RWPE1 (cell line): ENCODE measurements at regions not wholly inside any gene's neighbourhood (a gene's known extent, or its start where the extent isn't known, plus 50 kb on each side); places are given as distances from the start of the nearest gene placed in this dataset.
A peak's percentile ranks its signal among the peaks of the same experiment; 100 is the strongest.

ENCODE experiments used
- CTCF ChIA-PET: fragments of 350-600 bp; sonication (Branson Sonifier 250); formaldehyde crosslinking; extraction: SDS; loops from one replicate; lab custom pipeline; 2021; lab: Yijun Ruan, JAX
- POLR2A ChIA-PET: fragments of 400-600 bp; formaldehyde crosslinking; extraction: SDS; loops from one replicate; lab custom pipeline; 2020; ENCODE audit warnings: antibody characterized with exemption; ENCODE audit not compliant: low non-redundant PET; lab: Yijun Ruan, JAX
- DNase-seq: peaks from one replicate; pipeline ENCODE4 v3.0.0; 2012; ENCODE audit warnings: low spot score
- H3K27ac ChIP-seq: fragments of 450-650 bp; 2 replicates; pipeline ENCODE4 v1.5.1; 2017
- CTCF ChIP-seq: fragments of 450-650 bp; conservative IDR thresholded peaks from 2 replicates; pipeline ENCODE4 v1.5.1; 2017; ENCODE audit warnings: low read depth, mild to moderate bottlenecking

DNA sequence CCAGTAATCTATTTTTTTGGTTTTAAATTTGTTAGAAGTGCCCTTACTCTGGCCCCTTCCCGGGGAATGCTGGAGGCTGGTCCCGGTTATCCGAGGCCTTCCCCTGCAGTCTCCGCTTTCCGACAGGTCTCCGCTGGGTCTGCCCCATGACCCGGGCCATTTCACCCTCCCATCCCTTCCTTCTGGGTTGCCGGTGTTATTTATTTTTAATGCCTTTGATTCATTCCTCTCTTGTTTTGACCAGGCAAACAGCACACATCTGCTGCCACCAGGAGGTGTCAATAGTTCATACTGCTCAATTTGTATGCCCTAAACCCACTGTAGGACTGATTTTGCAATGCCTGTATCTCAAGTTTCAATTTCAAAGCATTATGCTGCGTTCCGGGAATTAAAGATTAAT lies 113.2 kb upstream of the IRX5 start:
- TF ChIP-seq CTCF: no peak
- H3K27ac ChIP-seq: no peak overlapping the region
- DNase-seq: peak; percentile 10
- ChIA-PET CTCF (interaction anchor here (0.6 to 1.5 kb wide), 3 partner anchors 117 to 449 kb away, joined by 3 to 4 read pairs (median 4); no protein-coding TSS in a partner anchor), POLR2A (no interaction called here)

- no peak for DNase-seq
- POLR2A ChIA-PET: no interaction called here
- H3K27ac ChIP-seq: no peak overlapping the region
- CTCF ChIA-PET: no interaction called here
- no peak for TF ChIP-seq CTCF
Measured at GRCh38 chr16:54816471-54816870, 114.2 kb upstream of the IRX5 start.

GRCh38 chr16:54815177-54815576 lies 115.5 kb upstream of the IRX5 start:
- CTCF ChIA-PET: no interaction called here
- DNase-seq: no peak
- no peak for TF ChIP-seq CTCF
- no peak overlapping the region for H3K27ac ChIP-seq
- POLR2A ChIA-PET: no interaction called here

DNA sequence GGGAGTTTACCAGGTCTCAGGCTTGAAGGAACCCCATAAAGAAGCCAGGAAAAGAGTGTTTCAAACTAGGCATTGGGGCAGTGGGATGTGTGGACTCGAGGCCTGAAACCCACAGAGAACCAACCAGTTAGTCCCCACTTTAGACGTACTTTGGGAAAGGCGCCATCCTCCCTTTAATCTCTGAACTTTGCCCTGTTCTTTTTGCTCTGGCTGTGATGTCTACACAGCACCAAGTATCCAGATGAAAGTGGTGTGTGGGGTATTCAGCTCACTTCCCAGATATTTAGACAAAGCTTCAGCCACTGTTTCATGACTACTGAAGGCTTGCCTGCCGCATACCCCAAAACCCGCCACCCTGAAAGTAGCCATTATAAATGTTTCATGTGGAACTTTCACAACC lies 116.9 kb upstream of the IRX5 start:
- H3K27ac ChIP-seq: no peak overlapping the region
- TF ChIP-seq CTCF: no peak
- CTCF ChIA-PET: interaction anchor here (0.7 kb wide), 1 partner anchor 168 kb away, joined by 3 read pairs; no protein-coding TSS in a partner anchor
- POLR2A ChIA-PET: no interaction called here
- no peak for DNase-seq

- CTCF ChIA-PET: interaction anchor here (0.7 kb wide), 1 partner anchor 167 kb away, joined by 3 read pairs; no protein-coding TSS in a partner anchor
- POLR2A ChIA-PET: no interaction called here
- no peak for DNase-seq
- no peak overlapping the region for H3K27ac ChIP-seq
- no peak for TF ChIP-seq CTCF
Measured at GRCh38 chr16:54812229-54812628, 118.4 kb upstream of the IRX5 start.

DNA sequence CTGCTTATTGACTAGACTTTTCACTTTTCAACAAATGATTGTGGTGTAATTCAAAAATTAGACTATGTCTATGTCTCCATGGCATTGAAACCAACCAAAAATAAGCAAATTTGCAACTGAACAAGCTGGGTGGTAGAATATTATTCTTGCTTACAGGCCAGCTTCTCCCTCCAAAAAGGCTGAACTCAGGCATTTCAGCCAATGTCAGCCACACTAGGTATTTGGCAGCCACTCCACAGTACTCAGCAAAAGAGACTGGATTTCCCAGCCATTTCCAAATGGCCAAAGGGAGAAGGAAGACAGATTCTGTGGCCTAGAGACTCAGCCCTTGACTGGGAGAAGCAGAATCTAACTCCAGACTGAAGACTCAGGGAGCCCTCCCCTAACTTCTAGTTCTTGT lies 121.8 kb upstream of the IRX5 start:
- no peak for DNase-seq
- no peak overlapping the region for H3K27ac ChIP-seq
- CTCF ChIA-PET: interaction anchor here (1.0 kb wide), 1 partner anchor 42 kb away, joined by 4 read pairs; no protein-coding TSS in a partner anchor
- POLR2A ChIA-PET: no interaction called here
- TF ChIP-seq CTCF: no peak
